ENCODE measurements at regions not wholly inside any gene's neighbourhood (a gene's known extent, or its start where the extent isn't known, plus 50 kb on each side); places are given as distances from the start of the nearest gene placed in this dataset.

DNA sequence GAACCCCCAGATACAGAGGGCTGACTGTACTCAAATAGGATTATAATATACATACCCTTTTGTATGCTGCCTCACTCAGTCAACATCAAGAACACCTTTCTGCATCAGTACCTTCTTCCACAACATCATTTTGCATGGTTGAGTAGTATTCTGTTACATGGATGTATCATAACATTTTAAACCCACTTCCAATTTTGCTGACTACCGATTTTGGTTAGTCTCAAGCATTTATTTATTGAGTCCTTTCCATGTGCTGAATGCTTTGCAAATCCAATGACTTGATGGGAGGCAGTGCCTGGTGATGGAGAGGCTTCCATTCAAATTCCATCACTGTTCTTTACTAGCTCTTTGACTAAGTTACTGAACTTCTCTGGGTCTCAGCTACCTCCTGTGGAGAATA, 182.0 kb upstream of the KLF4 start:
- Histone ChIP-seq H3K4me3 (ENCODE audit: low read length, poor library complexity, severe bottlenecking) (no peak overlapping the region), H3K79me2 (ENCODE audit: insufficient read depth, low read length) (no peaks in the 10 kb centered on the region), H3K27me3 (ENCODE audit: insufficient read depth, low read length, poor library complexity, severe bottlenecking) (no peaks in the 10 kb centered on the region), H3K36me3 (ENCODE audit: insufficient read depth, low read length) (no peaks in the 10 kb centered on the region), H3K4me2 (ENCODE audit: low read depth, low read length, poor library complexity, severe bottlenecking) (no peak overlapping the region), H3F3A (ENCODE audit: low read depth) (no peaks in the 10 kb centered on the region), H4K20me1 (ENCODE audit: insufficient read depth, low read length, poor library complexity, severe bottlenecking) (no peaks in the 10 kb centered on the region), H2AFZ (ENCODE audit: low read length) (no peak overlapping the region), H3K4me1 (ENCODE audit: insufficient read depth, low read length, poor library complexity, severe bottlenecking) (no peaks in the 10 kb centered on the region), H3K9me2 (replicated peaks; ENCODE audit: low read depth, low read length) (no peaks in the 10 kb centered on the region), H3K9me3 (ENCODE audit: insufficient read depth, low read depth, low read length) (no peaks in the 10 kb centered on the region; the same call in 1 of the 2 replicates), H3K9ac (ENCODE audit: low read depth, low read length, poor library complexity, severe bottlenecking) (no peak overlapping the region)
- TF ChIP-seq, protein P1, sequence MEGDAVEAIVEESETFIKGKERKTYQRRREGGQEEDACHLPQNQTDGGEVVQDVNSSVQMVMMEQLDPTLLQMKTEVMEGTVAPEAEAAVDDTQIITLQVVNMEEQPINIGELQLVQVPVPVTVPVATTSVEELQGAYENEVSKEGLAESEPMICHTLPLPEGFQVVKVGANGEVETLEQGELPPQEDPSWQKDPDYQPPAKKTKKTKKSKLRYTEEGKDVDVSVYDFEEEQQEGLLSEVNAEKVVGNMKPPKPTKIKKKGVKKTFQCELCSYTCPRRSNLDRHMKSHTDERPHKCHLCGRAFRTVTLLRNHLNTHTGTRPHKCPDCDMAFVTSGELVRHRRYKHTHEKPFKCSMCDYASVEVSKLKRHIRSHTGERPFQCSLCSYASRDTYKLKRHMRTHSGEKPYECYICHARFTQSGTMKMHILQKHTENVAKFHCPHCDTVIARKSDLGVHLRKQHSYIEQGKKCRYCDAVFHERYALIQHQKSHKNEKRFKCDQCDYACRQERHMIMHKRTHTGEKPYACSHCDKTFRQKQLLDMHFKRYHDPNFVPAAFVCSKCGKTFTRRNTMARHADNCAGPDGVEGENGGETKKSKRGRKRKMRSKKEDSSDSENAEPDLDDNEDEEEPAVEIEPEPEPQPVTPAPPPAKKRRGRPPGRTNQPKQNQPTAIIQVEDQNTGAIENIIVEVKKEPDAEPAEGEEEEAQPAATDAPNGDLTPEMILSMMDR (conservative IDR thresholded peaks at IDR 0.05; ENCODE audit: low read length) = no peak
- TF ChIP-seq EZH2phosphoT487 (IDR thresholded peaks at IDR 0.05; ENCODE audit: borderline replicate concordance) = no peak

- Histone ChIP-seq H3K9me3 (ENCODE audit: insufficient read depth, low read depth, low read length) (no peaks in the 10 kb centered on the region; the same call in 1 of the 2 replicates), H3F3A (ENCODE audit: low read depth) (no peaks in the 10 kb centered on the region), H3K79me2 (ENCODE audit: insufficient read depth, low read length) (no peaks in the 10 kb centered on the region), H3K36me3 (ENCODE audit: insufficient read depth, low read length) (no peaks in the 10 kb centered on the region), H3K27me3 (ENCODE audit: insufficient read depth, low read length, poor library complexity, severe bottlenecking) (no peaks in the 10 kb centered on the region), H3K4me1 (ENCODE audit: insufficient read depth, low read length, poor library complexity, severe bottlenecking) (no peaks in the 10 kb centered on the region), H4K20me1 (ENCODE audit: insufficient read depth, low read length, poor library complexity, severe bottlenecking) (no peaks in the 10 kb centered on the region), H3K4me2 (ENCODE audit: low read depth, low read length, poor library complexity, severe bottlenecking) (no peak overlapping the region), H3K9me2 (replicated peaks; ENCODE audit: low read depth, low read length) (no peaks in the 10 kb centered on the region), H2AFZ (ENCODE audit: low read length) (no peak overlapping the region), H3K4me3 (ENCODE audit: low read length, poor library complexity, severe bottlenecking) (no peak overlapping the region), H3K9ac (ENCODE audit: low read depth, low read length, poor library complexity, severe bottlenecking) (no peak overlapping the region)
- TF ChIP-seq, protein P1 (conservative IDR thresholded peaks at IDR 0.05; ENCODE audit: low read length) = no peak
- no peak for TF ChIP-seq EZH2phosphoT487 (IDR thresholded peaks at IDR 0.05; ENCODE audit: borderline replicate concordance)
Measured at GRCh38 chr9:107669422-107669821, 179.9 kb upstream of the KLF4 start.

DNA sequence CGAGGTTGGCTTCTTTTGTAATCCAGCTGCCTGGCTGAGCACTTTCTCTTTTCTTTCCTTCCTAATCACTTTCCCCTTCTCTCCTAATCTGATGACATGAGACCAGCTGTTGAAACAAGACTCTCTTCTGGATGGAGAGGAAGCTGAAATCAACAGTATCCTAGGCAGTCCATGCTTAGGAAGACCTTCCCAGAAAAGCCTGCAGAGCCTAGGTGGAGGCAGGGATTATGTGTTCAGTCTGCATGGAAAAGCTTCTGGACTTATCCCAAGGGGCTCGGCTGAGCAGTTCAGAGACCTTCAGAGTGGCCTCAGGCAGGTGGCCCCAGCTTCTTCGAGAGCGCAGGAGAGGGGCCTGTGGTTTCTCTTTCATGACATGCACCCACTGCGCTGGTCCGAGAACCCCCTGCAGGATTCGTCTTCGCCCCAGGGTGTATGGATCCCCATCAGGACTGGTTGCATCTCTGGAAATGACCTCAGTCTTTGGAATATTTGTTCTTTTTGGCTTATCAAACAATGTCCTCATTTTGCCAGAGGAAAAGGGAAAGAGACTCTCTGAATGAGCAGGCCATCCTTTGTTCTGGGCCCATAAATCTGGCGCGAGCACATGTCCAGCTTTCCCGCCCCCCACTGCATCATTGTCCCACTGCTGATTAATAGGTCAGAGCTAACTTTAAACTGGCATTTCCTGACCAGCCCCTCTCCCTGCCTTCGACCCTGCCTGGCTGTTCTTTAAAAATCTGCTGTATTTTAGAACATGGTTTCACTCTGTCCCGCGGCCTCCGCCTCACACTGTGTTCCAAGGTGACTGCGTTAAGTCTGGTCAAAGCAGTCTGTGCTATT, 177.9 kb upstream of the KLF4 start:
- no peak overlapping the region for H3K9ac ChIP-seq (ENCODE audit: low read depth, low read length, poor library complexity, severe bottlenecking)
- no peaks in the 10 kb centered on the region for H3F3A ChIP-seq (ENCODE audit: low read depth)
- no peaks in the 10 kb centered on the region for H3K79me2 ChIP-seq (ENCODE audit: insufficient read depth, low read length)
- H4K20me1 ChIP-seq (ENCODE audit: insufficient read depth, low read length, poor library complexity, severe bottlenecking) = no peaks in the 10 kb centered on the region
- H2AFZ ChIP-seq (ENCODE audit: low read length) = no peak overlapping the region
- no peak overlapping the region for H3K4me3 ChIP-seq (ENCODE audit: low read length, poor library complexity, severe bottlenecking)
- H3K36me3 ChIP-seq (ENCODE audit: insufficient read depth, low read length) = no peaks in the 10 kb centered on the region
- H3K9me2 ChIP-seq (replicated peaks; ENCODE audit: low read depth, low read length) = no peaks in the 10 kb centered on the region
- H3K4me1 ChIP-seq (ENCODE audit: insufficient read depth, low read length, poor library complexity, severe bottlenecking) = no peaks in the 10 kb centered on the region
- H3K4me2 ChIP-seq (ENCODE audit: low read depth, low read length, poor library complexity, severe bottlenecking) = no peak overlapping the region
- H3K9me3 ChIP-seq (ENCODE audit: insufficient read depth, low read depth, low read length) = no peaks in the 10 kb centered on the region; the same call in 1 of the 2 replicates
- H3K27me3 ChIP-seq (ENCODE audit: insufficient read depth, low read length, poor library complexity, severe bottlenecking) = no peaks in the 10 kb centered on the region
- TF ChIP-seq EZH2phosphoT487 (IDR thresholded peaks at IDR 0.05; ENCODE audit: borderline replicate concordance) = no peak
- TF ChIP-seq, protein P1 (conservative IDR thresholded peaks at IDR 0.05; ENCODE audit: low read length) = no peak

Measured in Loucy (cell line).